HG02852 (cell line): ENCODE measurements at regions not wholly inside any gene's neighbourhood (a gene's known extent, or its start where the extent isn't known, plus 50 kb on each side); places are given as distances from the start of the nearest gene placed in this dataset.

Experiments
- ATAC-seq: cut with Tn5 transposase; IDR thresholded peaks from one replicate; pipeline ENCODE4 v1.9.1; 2021; ENCODE audit warnings: mild to moderate bottlenecking, moderate library complexity; ENCODE audit not compliant: unreplicated experiment

DNA sequence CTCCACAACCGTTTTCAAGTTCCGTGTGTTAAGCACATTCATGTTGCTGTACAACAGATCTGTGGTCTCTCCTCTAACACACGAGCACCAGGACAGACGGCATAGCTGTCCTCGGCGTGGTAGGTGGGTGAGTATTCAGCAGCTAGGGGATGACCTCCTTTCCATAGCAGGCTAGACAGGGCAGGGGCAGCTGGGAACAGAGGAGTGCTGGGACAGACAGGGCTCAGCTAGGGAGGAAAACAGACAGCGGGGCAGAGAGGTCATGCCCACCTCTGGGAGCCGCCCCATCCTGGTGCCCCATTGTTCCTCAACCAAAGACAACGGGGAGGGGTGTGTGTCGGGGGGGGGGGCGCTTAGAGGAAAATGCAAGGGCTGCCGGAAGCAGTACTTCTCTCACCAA is 271.5 kb upstream of the FOXQ1 start:
- no peak for ATAC-seq

DNA sequence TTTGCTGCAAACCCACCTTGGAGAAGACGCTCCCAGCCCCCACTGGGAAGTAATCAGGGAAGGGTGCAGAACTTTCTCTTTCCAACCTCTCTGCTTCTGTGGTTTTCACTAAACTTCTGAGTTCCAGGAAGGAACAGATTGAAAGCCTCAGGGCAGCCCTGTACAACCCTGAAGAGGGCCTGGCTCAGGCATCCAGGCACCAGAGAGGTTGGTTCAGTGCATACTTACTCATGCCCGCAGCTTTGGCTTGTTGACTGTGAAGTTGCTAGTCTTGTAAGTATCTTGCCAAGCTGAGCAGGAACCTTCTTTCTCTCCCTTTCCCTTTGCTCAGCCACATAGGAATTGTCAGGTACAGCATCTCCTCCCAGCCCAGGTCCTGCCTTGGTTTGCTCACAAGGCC is 272.2 kb upstream of the FOXQ1 start:
- ATAC-seq: no peak

DNA sequence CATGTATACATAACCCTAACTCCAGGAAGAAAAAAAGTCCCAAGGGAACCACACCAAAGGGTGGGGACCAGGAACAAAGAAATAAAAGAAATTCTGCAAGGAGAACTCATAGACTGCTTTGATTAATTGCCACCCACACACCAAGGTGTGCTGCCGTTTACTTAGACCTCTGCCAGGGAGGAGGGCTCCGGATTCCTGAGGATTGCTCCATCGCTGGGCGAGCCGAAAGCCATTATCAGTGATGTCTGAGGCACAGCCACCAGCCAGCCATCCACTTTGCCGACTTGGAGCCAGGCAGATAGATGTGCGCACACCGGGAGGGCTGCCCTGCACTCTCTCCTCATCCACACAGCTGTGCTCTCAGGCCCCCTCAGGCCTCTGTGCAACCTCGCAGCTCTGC is 272.7 kb upstream of the FOXQ1 start:
- no peak for ATAC-seq

DNA sequence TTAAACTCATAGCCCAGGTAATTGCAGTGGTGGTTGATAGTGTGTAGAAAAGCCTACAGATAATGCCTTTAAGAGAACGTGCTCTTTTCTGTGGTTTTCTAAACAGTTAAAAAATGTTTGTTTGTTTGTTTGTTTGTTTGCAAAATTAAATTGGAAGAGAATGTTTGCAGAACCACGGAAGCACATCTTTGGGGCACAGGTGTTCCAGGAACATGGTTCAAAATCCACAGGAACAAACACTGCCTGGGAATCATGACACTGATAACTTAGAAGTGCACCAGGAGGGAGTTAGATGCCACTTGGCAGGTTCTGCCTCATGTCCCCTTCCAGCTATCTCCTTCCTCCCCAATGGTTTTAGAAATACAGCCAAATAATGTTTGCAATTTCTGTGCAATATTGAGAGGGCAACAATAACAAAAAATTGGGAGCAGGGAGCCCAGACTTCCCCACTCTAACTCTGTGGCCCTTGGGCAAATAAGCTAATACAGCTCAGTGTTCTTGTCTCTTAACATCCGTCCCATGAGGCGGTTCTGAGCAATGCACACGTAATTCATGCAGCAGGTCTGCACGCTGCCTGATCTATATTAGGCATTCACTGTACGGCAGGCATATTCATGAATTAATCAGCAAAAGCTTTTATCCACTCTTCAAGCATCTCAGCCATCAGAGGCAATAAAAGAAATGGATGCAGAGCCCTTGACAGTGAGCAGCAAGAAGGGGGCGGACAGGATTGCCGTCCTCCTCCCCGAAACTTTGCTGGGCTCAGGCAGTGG is 274.3 kb upstream of the FOXQ1 start:
- ATAC-seq: no peak

DNA sequence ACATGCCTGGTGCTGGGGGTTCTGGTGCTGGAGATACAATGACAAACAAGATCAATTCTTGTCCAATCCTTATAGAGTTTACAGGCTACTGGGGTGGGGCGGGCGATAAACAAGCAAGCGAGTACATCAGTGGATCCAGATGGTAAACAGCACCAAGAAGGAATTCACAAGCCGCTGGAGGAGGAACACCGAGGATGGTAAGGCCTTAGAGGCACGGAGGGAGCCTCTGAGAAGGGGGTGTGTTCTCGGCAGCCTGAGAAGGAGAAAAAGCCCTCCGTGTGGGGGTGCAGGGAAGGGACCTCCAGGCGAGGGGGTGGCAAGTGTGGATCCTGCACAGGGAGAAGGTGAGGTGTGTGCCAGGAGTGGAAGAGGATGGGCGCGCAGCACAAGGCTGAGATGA is 276.5 kb upstream of the FOXQ1 start:
- ATAC-seq: no peak

DNA sequence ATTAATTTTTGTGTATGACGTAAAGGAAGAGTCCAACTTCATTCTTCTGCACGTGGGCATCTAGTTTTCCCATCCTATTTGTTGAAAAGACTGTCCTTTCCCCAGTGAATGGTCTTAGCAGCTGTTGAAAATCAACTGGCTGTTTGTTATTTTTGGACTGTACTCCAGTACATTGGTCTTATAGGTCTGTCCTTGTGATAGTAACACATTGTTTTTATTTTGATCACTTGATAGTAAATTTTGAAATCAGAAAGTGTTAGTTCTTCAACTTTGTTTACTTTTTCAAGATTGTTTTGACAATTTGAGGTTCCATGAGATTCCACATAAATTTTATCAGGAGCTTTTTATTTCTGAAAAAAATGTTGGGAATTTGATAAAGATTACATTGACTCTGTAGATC is 280.2 kb upstream of the FOXQ1 start:
- ATAC-seq: no peak

DNA sequence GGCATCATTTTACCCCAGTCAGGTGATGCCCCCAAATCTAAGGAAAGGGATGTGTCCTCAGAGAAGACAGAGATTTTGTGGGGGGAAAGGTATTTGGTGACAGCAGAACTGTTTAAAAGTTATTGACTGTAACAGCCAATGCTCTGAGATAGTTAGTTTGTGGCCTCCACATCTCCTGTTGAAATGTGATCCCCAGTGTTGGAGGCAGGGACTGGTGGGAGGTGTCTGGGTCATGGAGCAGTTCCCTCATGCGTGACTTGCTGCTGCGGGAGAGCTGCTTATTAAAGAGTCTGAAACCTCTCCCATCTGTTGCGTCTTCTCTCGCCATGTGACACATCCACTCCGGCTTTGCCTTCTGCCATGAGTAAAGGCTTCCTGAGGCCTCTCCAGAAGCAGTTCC is 282.8 kb upstream of the FOXQ1 start:
- no peak for ATAC-seq

DNA sequence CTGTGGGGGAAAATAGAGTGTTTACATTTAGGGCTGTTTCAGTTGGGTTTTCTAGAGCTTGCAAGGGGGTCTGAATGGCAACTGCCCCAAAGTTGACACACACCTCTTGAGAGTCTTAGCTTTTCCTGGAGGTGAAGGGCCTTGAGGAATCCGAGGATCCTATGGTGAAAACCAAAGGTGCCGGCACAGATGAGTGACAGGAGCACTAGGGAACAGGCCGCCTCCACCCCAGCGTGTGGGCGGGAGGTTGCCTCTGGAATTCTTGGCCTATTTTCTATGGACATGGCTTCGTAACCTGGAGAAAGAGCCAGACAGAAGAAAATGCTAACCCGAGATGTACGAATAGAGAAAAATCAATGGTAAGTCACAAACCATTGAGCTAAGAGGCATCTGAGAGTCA is 283.2 kb upstream of the FOXQ1 start:
- no peak for ATAC-seq

DNA sequence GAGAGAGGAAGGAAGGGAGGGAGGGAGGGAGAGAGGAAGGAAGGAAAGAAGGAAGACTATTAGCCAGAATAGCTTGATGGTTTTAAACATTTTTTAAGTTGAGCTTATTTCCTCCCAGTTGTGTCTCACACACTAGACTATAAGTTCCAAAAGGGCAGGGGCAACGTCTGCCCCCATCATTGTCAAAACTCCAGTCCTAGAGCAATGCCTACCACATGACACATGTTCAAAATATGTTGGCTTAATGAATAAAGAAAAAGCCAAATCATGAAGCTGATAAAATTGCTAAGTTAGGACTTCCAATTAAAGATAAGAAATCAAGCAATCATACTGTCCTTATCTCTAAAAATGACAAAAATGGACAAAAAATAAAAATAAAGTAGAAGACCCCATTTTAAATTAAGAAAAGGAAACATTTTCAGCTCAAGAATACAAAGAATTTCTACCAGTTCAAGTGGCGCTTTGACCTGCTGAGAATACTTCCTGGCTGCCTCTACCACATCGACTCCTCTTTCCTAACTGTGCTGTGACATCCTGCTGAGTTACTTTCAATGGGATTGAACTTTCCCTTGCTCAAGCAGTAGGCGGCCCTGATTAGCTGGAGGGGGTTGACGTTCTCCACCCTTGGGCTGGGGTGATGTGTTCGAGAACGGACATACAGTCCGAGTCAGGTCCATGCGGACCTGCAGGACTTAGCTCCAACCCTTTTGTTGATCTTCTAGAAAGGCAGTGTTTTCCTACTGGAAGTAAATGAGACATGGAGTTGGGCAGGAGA is 283.9 kb upstream of the FOXQ1 start:
- no peak for ATAC-seq

DNA sequence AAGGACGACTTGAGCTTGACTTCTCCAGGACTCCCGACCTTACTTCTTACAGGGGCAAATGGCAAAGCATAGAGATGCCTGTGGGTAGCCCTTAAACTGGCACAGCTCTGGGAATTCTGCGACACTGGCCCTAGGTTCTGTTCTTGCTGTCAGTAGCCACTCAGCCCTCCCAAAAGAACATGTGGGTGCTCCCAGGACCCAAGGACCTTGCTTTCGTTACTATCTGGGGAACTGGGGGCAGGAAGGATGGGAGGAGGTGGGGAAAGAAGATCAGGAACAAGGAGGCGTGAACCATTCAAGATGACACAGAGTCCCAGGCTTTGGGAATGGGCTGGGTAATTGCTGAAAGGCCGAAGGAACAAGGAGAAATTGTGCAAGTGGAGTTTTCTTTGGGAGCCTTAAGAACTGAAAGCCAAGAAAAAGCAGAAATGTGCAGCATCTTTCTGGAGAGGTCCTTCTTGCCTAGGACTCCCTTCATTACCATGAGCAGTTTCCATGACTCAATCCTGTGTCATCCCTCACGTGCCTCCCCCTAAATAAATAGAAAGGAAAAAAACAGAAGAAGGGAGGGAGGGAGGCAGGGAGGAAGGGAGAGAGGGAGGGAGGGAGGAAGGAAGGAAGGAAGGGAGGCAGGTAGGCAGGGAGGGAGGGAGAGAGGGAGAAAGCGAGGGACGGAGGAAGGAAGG is 284.6 kb upstream of the FOXQ1 start:
- ATAC-seq: no peak

DNA sequence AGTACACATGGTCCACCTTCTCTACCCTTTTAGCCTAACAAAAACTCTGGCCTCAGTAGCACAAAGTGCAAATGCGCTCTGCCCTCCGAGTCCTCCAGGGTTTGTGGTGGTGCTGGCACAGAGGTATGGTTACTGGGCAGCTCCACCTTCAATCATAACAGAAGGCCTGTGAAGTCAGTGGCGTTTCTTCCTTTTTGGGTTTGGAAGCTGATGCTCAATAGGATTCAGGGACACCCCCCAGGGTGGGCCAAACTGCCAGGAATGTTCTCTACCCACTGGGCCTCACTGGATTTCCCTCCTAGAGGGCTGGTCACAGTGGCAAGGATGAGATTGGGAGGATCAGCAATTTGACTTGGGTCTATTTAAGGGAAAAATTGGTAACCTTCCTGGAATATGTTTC is 286.1 kb upstream of the FOXQ1 start:
- no peak for ATAC-seq

DNA sequence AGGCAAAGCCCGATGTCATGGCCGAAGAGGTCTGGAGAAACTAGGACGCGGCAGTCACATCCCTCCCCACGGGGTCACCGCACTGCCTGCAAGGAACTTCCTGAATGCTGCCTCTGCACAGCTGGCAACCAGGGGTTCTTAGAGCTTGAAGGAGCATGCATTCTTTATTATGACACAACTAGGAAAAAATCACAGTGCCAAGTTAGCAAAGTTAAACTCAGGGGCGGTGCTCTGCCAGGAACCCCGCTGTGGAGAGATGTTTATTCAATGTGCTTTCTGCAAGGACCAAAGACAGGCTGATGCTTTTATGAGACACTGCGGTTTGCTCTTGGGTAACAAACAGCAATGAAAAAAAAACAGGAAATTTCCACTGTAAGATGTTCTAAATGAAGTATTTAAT is 287.3 kb upstream of the FOXQ1 start:
- no peak for ATAC-seq

DNA sequence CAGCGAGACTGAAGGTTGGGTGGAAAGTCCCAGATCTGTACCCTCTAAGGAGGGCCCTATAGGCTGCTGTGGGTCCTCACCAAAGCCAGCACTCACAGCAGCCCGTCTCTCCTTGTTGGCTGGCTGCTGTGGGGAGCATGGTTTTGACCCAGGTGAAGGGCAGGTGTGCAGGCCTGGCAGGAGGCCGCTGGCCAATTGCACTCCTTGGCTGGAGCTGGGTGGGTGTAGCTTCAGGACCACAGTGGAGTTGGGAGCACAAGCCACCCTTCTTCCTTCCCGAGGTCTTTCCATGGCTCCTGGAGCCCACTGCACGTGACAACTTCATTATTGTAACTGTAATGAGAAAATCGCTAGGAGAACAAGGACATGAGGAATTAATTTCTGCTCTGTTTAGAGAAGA is 287.7 kb upstream of the FOXQ1 start:
- ATAC-seq: no peak

DNA sequence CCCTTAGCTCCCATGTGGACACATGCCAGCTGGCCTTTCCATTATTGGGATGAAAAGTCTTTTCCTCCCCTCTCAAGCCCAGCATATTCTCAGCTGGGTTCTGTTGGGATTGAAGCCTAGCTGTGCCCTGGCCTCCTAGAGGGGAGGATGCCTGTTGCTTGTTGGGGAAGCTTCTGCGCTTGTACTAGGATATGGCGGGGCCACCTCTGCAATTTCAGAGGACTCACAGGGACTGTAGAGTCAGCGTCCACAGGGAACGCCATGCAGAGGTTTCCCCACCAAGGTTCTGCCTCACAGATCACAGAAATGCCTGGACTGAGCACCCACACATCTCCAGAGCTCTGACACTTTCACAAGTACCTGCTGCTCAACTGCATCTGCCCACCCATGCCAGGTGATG is 288.7 kb upstream of the FOXQ1 start:
- ATAC-seq: no peak

DNA sequence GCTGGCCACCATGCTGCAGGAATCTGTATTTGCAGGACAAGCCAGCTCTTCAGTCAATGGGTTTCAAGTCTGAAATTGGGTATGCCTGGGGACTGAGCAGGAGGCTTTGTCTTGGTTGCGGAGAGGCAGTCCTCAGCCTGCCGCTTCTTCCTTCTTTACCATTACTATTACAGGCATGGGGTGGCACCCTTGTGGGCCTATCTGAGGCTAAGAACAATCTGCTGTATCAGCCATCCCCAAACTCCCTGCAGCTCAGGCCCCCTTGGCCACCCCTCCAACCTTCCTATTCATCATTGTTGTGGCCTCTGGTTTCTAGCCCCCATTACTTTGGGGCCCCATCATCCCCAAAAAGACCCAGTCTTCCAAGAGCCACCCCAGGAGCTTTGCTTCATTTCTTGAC is 289.2 kb upstream of the FOXQ1 start:
- ATAC-seq: no peak

DNA sequence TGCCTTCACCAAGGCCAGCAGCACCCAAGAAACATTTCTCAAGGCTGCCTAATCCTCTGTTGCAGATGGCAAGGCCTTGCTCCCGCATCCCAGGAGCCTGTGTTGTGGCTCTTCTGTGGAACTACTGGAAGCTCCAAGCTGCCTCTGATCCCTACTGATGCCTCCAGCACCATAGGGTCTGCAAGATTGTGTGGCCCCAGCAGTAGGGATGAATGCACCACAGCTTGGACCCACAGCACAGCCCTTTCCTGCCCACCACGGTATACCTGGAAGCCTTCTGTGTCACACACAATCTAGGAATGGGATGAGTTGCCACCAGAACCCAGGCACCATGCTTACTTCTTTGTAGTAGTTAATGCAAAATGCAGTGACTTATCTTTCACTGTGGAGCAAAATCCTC is 291.1 kb upstream of the FOXQ1 start:
- ATAC-seq: no peak

DNA sequence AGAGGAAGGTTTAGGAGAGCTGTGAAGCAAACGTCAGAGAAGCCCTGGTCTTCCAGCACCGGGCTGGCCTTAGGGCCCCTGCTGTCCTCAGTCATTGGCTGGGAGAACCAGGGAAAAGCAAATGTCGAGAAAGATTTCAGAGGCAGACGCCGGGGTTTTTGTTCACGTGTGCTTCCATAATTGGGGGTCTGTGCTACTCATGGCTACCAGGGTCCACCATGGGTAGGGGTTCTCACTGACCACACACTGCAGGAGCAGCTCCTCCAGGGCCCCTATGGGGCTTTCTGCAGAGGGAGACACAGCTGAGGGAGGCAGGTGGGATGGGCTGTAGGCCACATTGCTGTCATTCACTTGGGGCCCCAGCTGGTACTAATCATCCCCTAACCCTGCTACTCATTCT is 291.8 kb upstream of the FOXQ1 start:
- ATAC-seq: no peak

DNA sequence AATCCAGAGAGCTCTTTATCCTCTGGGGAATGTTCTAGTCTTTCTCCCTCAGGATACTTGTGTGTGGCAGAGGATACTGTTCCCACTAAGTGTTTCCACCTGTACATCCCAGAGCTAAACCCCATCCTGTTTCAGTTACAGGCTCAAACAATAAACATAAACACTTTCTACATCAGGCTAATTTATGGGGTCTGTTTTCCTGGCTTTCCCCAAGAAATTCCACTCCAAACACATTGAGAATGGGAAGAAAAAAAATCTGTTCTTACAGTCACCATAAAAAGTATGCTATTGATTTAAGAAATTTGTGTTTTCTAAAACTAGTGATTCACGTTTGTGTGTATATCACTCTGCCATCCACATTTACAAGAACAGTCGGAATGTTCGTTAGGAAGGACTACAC is 293.9 kb upstream of the FOXQ1 start:
- no peak for ATAC-seq

DNA sequence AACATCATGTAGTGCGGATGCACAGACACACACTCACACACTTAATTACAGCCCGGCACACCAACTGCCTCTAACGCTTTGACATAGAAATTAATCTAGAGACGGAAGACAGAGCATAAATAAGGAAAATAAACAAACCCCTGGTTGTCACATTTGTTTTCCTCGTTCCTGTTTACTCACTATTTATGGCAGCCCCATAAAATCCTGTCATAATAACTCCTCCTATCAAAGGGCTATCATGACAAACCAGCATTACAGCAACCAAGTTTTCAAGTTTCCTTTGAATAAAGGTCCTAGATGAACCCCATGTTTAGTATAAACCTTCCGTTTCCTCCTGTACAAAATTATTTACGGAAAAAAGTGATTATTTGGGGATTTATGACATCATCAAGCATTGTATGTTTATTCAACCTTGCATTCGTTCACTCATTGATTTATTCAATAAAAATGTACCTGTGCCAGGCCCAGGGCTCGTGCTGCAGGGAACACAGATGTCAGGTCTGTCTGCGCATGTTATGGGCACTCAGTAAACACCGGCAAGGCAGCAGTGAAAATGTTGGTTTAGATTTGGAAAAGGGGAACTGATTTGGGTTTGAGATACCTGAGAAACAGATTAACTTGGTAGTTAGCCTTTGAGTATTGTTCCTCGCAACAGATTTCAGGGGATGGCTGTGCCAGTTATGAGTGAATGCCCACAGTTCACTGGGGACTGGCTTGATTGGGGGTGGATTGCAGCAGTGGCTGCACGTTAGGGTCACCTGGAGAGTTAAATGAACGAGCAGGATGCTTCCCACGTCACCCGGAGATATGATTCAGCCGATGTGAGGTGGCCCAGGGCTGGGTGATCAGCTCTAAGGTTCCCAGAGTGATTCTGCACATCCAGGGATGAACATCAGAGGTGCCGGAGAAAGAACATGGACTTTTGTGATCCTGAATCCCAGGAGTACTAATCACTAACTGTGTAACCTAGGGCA is 295.3 kb upstream of the FOXQ1 start:
- ATAC-seq: no peak

DNA sequence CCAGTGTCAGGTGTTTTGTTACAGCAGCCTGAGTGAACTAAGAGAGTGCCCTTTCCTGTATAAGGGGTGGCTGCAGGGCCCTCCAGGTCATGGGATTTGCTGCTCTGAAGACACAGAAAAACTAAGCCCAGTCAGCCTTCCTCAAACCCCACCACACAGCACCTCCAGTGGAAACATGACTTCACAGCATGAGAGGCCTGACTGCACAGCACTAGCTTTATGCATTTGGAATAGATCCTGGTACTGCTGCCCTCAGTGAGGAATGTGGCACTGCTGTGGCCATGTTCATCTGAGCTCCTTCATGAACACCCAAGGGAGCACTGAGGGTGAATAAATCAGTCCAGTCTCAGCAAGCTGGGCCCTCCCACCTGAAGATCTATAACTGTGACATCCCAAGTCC is 296.1 kb upstream of the FOXQ1 start:
- no peak for ATAC-seq

DNA sequence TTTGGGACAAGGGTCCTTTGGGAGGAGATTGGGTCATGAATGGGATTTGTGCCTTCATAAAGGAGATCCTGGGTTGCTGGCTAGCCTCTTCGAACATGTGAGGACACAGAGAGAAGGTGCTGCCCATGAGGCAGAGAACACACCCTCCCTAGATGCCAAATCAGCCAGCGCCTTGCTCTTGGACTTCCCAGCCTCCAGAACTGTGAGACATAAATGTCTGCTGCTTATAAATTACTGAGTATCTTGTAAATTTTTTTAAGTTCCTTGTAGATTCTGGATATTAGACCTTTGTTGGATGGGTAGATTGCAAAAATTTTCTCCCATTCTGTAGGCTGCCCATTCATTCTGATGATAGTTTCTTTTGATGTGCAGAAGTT is 297.5 kb upstream of the FOXQ1 start:
- ATAC-seq: no peak
